ENCODE measurements at regions not wholly inside any gene's neighbourhood (a gene's known extent, or its start where the extent isn't known, plus 50 kb on each side); places are given as distances from the start of the nearest gene placed in this dataset.
"Not testable (repeated sequence)": the region's sequence is repeated elsewhere in the genome, so short reads cannot be mapped to it uniquely, and the experiment has no call there.

GRCh38 chr22:48069256-48069655 lies 1306.8 kb downstream of the TBC1D22A start:
- no peak for DNase-seq (ENCODE audit: low read depth in 2 of 2)

- DNase-seq (ENCODE audit: low read depth in 2 of 2): no peak
Measured at GRCh38 chr22:48068323-48068885, 1306.0 kb downstream of the TBC1D22A start.

GRCh38 chr22:48065892-48066291 lies 1303.4 kb downstream of the TBC1D22A start:
- DNase-seq (ENCODE audit: low read depth in 2 of 2): no peak

GRCh38 chr22:48061726-48062125 lies 1299.3 kb downstream of the TBC1D22A start:
- DNase-seq (ENCODE audit: low read depth in 2 of 2): no peak

GRCh38 chr22:48060266-48060665 lies 1297.8 kb downstream of the TBC1D22A start:
- DNase-seq (ENCODE audit: low read depth in 2 of 2): no peak

- not testable (repeated sequence) for DNase-seq (ENCODE audit: low read depth in 2 of 2)
Measured at GRCh38 chr22:48059521-48059920, 1297.1 kb downstream of the TBC1D22A start.

GRCh38 chr22:48057116-48057835 lies 1294.8 kb downstream of the TBC1D22A start:
- DNase-seq (ENCODE audit: low read depth in 2 of 2): no peak

- no peak for DNase-seq (ENCODE audit: low read depth in 2 of 2)
Measured at GRCh38 chr22:48055827-48056226, 1293.4 kb downstream of the TBC1D22A start.

GRCh38 chr22:48055185-48055584 lies 1292.7 kb downstream of the TBC1D22A start:
- DNase-seq (ENCODE audit: low read depth in 2 of 2): no peak

- DNase-seq (ENCODE audit: low read depth in 2 of 2): no peak
Measured at GRCh38 chr22:48054596-48054995, 1292.1 kb downstream of the TBC1D22A start.

- no peak for DNase-seq (ENCODE audit: low read depth in 2 of 2)
Measured at GRCh38 chr22:48053973-48054372, 1291.5 kb downstream of the TBC1D22A start.

- no peak for DNase-seq (ENCODE audit: low read depth in 2 of 2)
Measured at GRCh38 chr22:48053486-48053885, 1291.0 kb downstream of the TBC1D22A start.

- no peak for DNase-seq (ENCODE audit: low read depth in 2 of 2)
Measured at GRCh38 chr22:48052621-48052890, 1290.1 kb downstream of the TBC1D22A start.

GRCh38 chr22:48051796-48052620 lies 1289.6 kb downstream of the TBC1D22A start:
- DNase-seq (ENCODE audit: low read depth in 2 of 2): no peak

- DNase-seq (ENCODE audit: low read depth in 2 of 2): no peak
Measured at GRCh38 chr22:48050836-48051235, 1288.4 kb downstream of the TBC1D22A start.

GRCh38 chr22:48049116-48049515 lies 1286.7 kb downstream of the TBC1D22A start:
- DNase-seq (ENCODE audit: low read depth in 2 of 2): no peak

GRCh38 chr22:48047722-48048500 lies 1285.5 kb downstream of the TBC1D22A start:
- DNase-seq (ENCODE audit: low read depth in 2 of 2): no peak

- DNase-seq (ENCODE audit: low read depth in 2 of 2): no peak
Measured at GRCh38 chr22:48045369-48045768, 1282.9 kb downstream of the TBC1D22A start.

GRCh38 chr22:48044487-48045060 lies 1282.1 kb downstream of the TBC1D22A start:
- DNase-seq (ENCODE audit: low read depth in 2 of 2): no peak

- no peak for DNase-seq (ENCODE audit: low read depth in 2 of 2)
Measured at GRCh38 chr22:48043581-48043980, 1281.1 kb downstream of the TBC1D22A start.

GRCh38 chr22:48042621-48043395 lies 1280.4 kb downstream of the TBC1D22A start:
- no peak for DNase-seq (ENCODE audit: low read depth in 2 of 2)

Data from dermis microvascular lymphatic vessel endothelial cell (primary cell).